Neural progenitor cell (in vitro differentiated cells): ENCODE measurements at regions not wholly inside any gene's neighbourhood (a gene's known extent, or its start where the extent isn't known, plus 50 kb on each side); places are given as distances from the start of the nearest gene placed in this dataset.

Experiments used
- DNase-seq: peaks from one replicate; pipeline ENCODE4 v3.0.0-alpha.2; 2016; ENCODE audit warnings: low spot score
- H2AFZ ChIP-seq: fragments of 200-600 bp; sonication (generic); replicated peaks from 2 replicates; pipeline ENCODE4 v1.6.1; 2016; ENCODE audit warnings: antibody characterized with exemption
- H3F3A ChIP-seq: fragments of 200-600 bp; sonication (generic); 2 replicates; pipeline ENCODE4 v1.6.1; 2016; ENCODE audit warnings: antibody characterized with exemption, low read depth
- H3K27ac ChIP-seq: fragments of 200-600 bp; sonication (generic); 2 replicates; pipeline ENCODE4 v1.5.1; 2016; ENCODE audit warnings: mild to moderate bottlenecking
- H3K27me3 ChIP-seq: fragments of 200-600 bp; sonication (generic); 2 replicates; pipeline ENCODE4 v1.6.1; 2016; ENCODE audit warnings: mild to moderate bottlenecking, moderate library complexity
- H3K36me3 ChIP-seq: fragments of 200-600 bp; sonication (generic); 2 replicates; pipeline ENCODE4 v1.5.1; 2016
- H3K4me1 ChIP-seq: fragments of 200-600 bp; sonication (generic); 2 replicates; pipeline ENCODE4 v1.6.1; 2016; ENCODE audit warnings: mixed run types
- H3K4me2 ChIP-seq: fragments of 200-600 bp; sonication (generic); 2 replicates; pipeline ENCODE4 v1.6.1; 2016
- H3K4me3 ChIP-seq: fragments of 200-600 bp; sonication (generic); 2 replicates; pipeline ENCODE4 v1.5.1; 2016
- H3K79me2 ChIP-seq: fragments of 200-600 bp; sonication (generic); 2 replicates; pipeline ENCODE4 v1.6.1; 2016; ENCODE audit warnings: low read depth
- H3K9ac ChIP-seq: fragments of 200-600 bp; sonication (generic); 2 replicates; pipeline ENCODE4 v1.6.1; 2016
- H3K9me3 ChIP-seq: fragments of 200-600 bp; sonication (generic); 2 replicates; pipeline ENCODE4 v1.5.1; 2016; ENCODE audit warnings: low read depth
- H4K20me1 ChIP-seq: fragments of 200-600 bp; sonication (generic); 2 replicates; pipeline ENCODE4 v1.6.1; 2016; ENCODE audit warnings: low read depth
- H3K27ac Mint-ChIP-seq: 3 replicates; pipeline ENCODE4 v1.8.0; 2021; ENCODE audit warnings: mixed read lengths
- H3K27me3 Mint-ChIP-seq: 2 replicates; pipeline ENCODE4 v1.8.0; 2022; ENCODE audit warnings: low read depth, mild to moderate bottlenecking, inconsistent platforms, moderate library complexity, mixed read lengths; ENCODE audit not compliant: insufficient read depth
- H3K36me3 Mint-ChIP-seq: 3 replicates; pipeline ENCODE4 v1.8.0; 2021; ENCODE audit warnings: mixed read lengths
- H3K4me1 Mint-ChIP-seq: 3 replicates; pipeline ENCODE4 v1.8.0; 2021; ENCODE audit warnings: mixed read lengths
- H3K4me3 Mint-ChIP-seq: 3 replicates; pipeline ENCODE4 v1.8.0; 2021; ENCODE audit warnings: mild to moderate bottlenecking, moderate library complexity, mixed read lengths
- H3K9me3 Mint-ChIP-seq: 3 replicates; pipeline ENCODE4 v1.8.0; 2020; ENCODE audit warnings: mixed read lengths
- EZH2 ChIP-seq: fragments of 200-600 bp; sonication (generic); IDR thresholded peaks from 2 replicates; pipeline ENCODE4 v1.6.1; 2017; ENCODE audit warnings: antibody characterized with exemption, mild to moderate bottlenecking, moderate library complexity
- EZH2phosphoT487 ChIP-seq: fragments of 200-600 bp; sonication (generic); IDR thresholded peaks from 2 replicates; pipeline ENCODE4 v1.6.1; 2017; ENCODE audit warnings: antibody characterized with exemption
- TF ChIP-seq, protein P1 (sequence below): fragments of 200-600 bp; sonication (generic); IDR thresholded peaks from 2 replicates; pipeline ENCODE4 v1.5.1; 2017; ENCODE audit warnings: antibody characterized with exemption, mild to moderate bottlenecking

DNA sequence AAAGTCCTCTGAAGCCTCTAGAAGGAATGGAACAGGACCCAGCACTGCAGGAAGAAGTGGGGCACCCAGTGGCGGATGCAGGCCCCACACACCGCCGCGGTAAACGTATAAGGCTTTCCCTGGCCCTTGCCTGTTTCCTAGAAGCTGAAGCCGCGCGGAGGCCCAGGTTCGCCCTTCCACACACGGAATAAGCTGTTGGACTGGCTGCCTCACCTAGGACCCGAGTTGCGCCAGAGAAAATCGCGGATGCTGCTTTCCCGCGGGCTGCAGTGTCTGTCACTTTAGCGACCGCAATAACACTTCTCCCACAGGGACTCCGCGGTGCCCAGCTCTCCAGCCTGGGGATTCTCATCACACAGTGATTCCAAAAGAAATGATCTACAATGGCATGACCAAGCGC is 1736.9 kb downstream of the TP53TG3F start:
- Histone ChIP-seq H3K27ac (no peak overlapping the region), H3K36me3 (no peaks in the 10 kb centered on the region), H3K4me2 (no peak overlapping the region), H3K27me3 (no peaks in the 10 kb centered on the region), H3K9ac (no peak overlapping the region), H3K4me1 (no peaks in the 10 kb centered on the region), H3K9me3 (peaks cover 21% of the 10 kb centered on the region), H3K79me2 (no peaks in the 10 kb centered on the region), H3K4me3 (no peak overlapping the region), H2AFZ (no peak overlapping the region), H4K20me1 (no peaks in the 10 kb centered on the region), H3F3A (no peaks in the 10 kb centered on the region)
- Mint-ChIP-seq H3K27ac (no peak overlapping the region), H3K9me3 (peaks cover 50% of the 10 kb centered on the region), H3K4me3 (no peak overlapping the region), H3K4me1 (no peaks in the 10 kb centered on the region), H3K27me3 (peaks cover 7% of the 10 kb centered on the region), H3K36me3 (no peaks in the 10 kb centered on the region)
- TF ChIP-seq EZH2phosphoT487 (no peak), EZH2 (no peak)
- TF ChIP-seq, protein P1, sequence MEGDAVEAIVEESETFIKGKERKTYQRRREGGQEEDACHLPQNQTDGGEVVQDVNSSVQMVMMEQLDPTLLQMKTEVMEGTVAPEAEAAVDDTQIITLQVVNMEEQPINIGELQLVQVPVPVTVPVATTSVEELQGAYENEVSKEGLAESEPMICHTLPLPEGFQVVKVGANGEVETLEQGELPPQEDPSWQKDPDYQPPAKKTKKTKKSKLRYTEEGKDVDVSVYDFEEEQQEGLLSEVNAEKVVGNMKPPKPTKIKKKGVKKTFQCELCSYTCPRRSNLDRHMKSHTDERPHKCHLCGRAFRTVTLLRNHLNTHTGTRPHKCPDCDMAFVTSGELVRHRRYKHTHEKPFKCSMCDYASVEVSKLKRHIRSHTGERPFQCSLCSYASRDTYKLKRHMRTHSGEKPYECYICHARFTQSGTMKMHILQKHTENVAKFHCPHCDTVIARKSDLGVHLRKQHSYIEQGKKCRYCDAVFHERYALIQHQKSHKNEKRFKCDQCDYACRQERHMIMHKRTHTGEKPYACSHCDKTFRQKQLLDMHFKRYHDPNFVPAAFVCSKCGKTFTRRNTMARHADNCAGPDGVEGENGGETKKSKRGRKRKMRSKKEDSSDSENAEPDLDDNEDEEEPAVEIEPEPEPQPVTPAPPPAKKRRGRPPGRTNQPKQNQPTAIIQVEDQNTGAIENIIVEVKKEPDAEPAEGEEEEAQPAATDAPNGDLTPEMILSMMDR = no peak
- no peak for DNase-seq

DNA sequence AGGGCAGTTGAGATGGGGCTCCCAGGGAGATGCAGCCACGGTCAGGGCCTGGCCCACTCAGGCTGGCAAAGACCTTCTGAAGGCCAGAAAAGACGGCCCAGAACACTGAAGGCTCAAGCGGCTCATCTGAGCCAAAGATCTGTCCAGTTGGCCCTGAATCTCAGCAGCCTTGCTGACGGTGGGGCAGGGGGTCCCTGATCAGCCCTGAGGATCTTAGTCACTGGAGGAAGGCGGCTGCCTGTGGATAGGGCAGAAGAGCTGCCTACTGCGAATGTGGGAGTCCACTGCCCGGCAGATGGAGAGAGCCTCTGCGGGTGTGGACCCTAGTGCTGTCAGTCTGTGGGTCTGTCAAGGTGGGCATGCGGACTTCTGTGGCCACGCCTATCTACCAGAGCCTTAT is 1738.2 kb downstream of the TP53TG3F start:
- no peak overlapping the region for H3K9ac ChIP-seq
- no peaks in the 10 kb centered on the region for H3K79me2 ChIP-seq
- Mint-ChIP-seq H3K27me3 (peaks cover 7% of the 10 kb centered on the region), H3K9me3 (peaks cover 57% of the 10 kb centered on the region), H3K4me3 (no peak overlapping the region), H3K27ac (no peak overlapping the region), H3K36me3 (no peaks in the 10 kb centered on the region), H3K4me1 (no peaks in the 10 kb centered on the region)
- DNase-seq = no peak
- no peak for TF ChIP-seq EZH2phosphoT487
- TF ChIP-seq, protein P1 = no peak
- TF ChIP-seq EZH2 = no peak
- peaks cover 23% of the 10 kb centered on the region for H3K9me3 ChIP-seq
- H3K27me3 ChIP-seq = no peaks in the 10 kb centered on the region
- no peaks in the 10 kb centered on the region for H3K4me1 ChIP-seq
- no peak overlapping the region for H3K27ac ChIP-seq
- H3K36me3 ChIP-seq = no peaks in the 10 kb centered on the region
- no peaks in the 10 kb centered on the region for H4K20me1 ChIP-seq
- H3F3A ChIP-seq = no peaks in the 10 kb centered on the region
- H3K4me3 ChIP-seq = no peak overlapping the region
- no peak overlapping the region for H2AFZ ChIP-seq
- H3K4me2 ChIP-seq = no peak overlapping the region

DNA sequence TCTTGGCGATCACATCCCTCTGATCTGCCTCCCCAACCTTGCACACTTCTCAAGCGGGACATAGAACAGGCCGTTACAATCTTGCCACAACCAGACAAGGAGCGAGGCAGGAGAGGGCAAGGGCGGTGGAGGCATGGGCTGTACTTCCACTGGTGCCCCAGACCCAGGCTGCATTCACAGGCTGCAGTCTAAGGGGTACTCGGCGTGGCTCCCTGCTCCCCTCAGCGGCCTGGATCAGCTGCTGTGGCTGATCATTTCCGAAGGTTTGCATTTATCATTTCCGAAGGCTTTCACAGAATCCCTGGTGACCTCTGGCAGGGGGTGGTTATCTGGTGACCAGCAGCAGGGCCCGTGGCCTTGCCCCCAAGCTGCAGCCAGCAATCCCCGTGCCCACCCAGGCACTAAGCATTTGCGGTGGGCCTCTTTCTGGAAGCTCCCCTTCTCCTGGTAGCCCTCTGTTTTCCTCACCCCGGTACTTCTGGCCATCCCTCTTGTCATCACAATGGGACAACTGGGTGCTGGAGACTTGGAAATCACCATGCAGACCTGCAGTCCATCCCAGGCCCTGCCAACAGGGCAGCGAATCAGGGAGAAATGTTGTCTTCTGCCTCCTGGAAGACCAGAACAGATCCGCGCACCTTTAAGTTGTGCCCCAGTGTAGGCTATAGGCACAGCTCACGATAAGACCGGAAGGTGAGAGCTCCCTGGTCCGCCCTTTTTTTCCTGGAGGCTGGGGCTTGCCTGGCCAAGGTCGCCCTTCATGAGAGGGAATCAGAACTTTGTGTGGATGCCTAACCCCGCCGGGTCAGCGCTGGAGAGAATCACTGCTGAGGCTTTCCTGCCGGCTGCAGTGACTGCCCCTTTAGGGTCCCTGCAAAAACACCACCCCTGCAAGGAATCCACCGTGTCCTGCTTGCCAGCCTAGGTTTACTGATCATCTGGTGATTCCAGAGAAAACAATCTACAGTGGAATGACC is 1739.1 kb downstream of the TP53TG3F start:
- H3K9me3 ChIP-seq = peaks cover 16% of the 10 kb centered on the region
- no peaks in the 10 kb centered on the region for H3K36me3 Mint-ChIP-seq
- H3K4me1 ChIP-seq = no peaks in the 10 kb centered on the region
- H3K9ac ChIP-seq = no peak overlapping the region
- H3K4me3 Mint-ChIP-seq = no peak overlapping the region
- no peaks in the 10 kb centered on the region for H3K79me2 ChIP-seq
- H3K27me3 Mint-ChIP-seq = peaks cover 7% of the 10 kb centered on the region
- H4K20me1 ChIP-seq = no peaks in the 10 kb centered on the region
- no peak overlapping the region for H2AFZ ChIP-seq
- no peaks in the 10 kb centered on the region for H3K27me3 ChIP-seq
- H3K36me3 ChIP-seq = no peaks in the 10 kb centered on the region
- no peaks in the 10 kb centered on the region for H3K4me1 Mint-ChIP-seq
- H3F3A ChIP-seq = no peaks in the 10 kb centered on the region
- no peak for DNase-seq
- no peak overlapping the region for H3K27ac Mint-ChIP-seq
- peaks cover 62% of the 10 kb centered on the region for H3K9me3 Mint-ChIP-seq
- no peak overlapping the region for H3K27ac ChIP-seq
- TF ChIP-seq EZH2phosphoT487 (no peak), EZH2 (no peak)
- TF ChIP-seq, protein P1 = no peak
- no peak overlapping the region for H3K4me2 ChIP-seq
- no peak overlapping the region for H3K4me3 ChIP-seq
